ENCODE measurements at regions not wholly inside any gene's neighbourhood (a gene's known extent, or its start where the extent isn't known, plus 50 kb on each side); places are given as distances from the start of the nearest gene placed in this dataset.
"Not testable (repeated sequence)": the region's sequence is repeated elsewhere in the genome, so short reads cannot be mapped to it uniquely, and the experiment has no call there.

DNA sequence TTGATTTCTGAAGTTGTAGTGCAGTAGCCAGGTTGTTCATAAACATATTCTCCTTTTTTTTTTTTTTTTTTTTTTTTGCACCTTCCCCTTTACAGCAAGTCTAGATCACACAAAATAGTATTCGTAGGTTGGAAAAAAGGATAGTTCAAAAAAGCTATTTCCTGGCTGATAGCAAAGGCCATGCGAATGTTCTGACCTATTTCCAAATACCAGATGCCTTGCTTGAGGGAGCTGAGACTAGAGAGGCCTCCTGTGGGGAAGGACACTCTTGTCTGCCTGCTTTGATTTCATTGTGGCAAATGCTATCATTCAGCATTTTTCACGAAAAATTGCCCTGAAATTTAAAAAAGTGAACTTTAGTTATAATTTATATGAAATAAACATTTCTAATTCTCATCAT lies 111.4 kb downstream of the MAD2L1 start (continued):
- TF ChIP-seq, protein P1, sequence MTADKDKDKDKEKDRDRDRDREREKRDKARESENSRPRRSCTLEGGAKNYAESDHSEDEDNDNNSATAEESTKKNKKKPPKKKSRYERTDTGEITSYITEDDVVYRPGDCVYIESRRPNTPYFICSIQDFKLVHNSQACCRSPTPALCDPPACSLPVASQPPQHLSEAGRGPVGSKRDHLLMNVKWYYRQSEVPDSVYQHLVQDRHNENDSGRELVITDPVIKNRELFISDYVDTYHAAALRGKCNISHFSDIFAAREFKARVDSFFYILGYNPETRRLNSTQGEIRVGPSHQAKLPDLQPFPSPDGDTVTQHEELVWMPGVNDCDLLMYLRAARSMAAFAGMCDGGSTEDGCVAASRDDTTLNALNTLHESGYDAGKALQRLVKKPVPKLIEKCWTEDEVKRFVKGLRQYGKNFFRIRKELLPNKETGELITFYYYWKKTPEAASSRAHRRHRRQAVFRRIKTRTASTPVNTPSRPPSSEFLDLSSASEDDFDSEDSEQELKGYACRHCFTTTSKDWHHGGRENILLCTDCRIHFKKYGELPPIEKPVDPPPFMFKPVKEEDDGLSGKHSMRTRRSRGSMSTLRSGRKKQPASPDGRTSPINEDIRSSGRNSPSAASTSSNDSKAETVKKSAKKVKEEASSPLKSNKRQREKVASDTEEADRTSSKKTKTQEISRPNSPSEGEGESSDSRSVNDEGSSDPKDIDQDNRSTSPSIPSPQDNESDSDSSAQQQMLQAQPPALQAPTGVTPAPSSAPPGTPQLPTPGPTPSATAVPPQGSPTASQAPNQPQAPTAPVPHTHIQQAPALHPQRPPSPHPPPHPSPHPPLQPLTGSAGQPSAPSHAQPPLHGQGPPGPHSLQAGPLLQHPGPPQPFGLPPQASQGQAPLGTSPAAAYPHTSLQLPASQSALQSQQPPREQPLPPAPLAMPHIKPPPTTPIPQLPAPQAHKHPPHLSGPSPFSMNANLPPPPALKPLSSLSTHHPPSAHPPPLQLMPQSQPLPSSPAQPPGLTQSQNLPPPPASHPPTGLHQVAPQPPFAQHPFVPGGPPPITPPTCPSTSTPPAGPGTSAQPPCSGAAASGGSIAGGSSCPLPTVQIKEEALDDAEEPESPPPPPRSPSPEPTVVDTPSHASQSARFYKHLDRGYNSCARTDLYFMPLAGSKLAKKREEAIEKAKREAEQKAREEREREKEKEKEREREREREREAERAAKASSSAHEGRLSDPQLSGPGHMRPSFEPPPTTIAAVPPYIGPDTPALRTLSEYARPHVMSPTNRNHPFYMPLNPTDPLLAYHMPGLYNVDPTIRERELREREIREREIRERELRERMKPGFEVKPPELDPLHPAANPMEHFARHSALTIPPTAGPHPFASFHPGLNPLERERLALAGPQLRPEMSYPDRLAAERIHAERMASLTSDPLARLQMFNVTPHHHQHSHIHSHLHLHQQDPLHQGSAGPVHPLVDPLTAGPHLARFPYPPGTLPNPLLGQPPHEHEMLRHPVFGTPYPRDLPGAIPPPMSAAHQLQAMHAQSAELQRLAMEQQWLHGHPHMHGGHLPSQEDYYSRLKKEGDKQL (CRISPR knock-in tag; IDR thresholded peaks at IDR 0.05; ENCODE audit: borderline replicate concordance): no peak
- TF ChIP-seq ETV1 (tag; conservative IDR thresholded peaks at IDR 0.05; ENCODE audit: low read depth) (no peak), NRF1 (conservative IDR thresholded peaks at IDR 0.05 in 1 of 2, IDR thresholded peaks at IDR 0.05 in 1 of 2) (no peak)
- TF ChIP-seq, protein P2, sequence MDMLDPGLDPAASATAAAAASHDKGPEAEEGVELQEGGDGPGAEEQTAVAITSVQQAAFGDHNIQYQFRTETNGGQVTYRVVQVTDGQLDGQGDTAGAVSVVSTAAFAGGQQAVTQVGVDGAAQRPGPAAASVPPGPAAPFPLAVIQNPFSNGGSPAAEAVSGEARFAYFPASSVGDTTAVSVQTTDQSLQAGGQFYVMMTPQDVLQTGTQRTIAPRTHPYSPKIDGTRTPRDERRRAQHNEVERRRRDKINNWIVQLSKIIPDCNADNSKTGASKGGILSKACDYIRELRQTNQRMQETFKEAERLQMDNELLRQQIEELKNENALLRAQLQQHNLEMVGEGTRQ (CRISPR knock-in tag; IDR thresholded peaks at IDR 0.05): no peak

DNA sequence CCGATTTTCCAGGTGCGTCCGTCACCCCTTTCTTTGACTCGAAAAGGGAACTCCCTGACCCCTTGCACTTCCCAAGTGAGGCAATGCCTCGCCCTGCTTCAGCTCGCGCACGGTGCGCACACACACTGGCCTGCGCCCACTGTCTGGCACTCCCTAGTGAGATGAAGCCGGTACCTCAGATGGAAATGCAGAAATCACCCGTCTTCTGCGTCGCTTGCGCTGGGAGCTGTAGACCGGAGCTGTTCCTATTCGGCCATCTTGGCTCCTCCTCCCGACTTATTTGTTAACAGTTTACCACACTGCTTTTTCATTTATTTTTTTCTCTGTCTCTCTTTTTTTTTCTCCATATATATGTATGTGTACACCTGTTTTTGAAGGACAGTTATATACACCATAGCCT lies 112.2 kb downstream of the MAD2L1 start:
- BruUV-seq (replicated peaks); H3K4me2 ChIP-seq (ENCODE audit: insufficient read depth, low read length); H3K27ac ChIP-seq (ENCODE audit: extremely low read depth, low read depth, low read length); H3K79me2 ChIP-seq (ENCODE audit: control insufficient read depth, insufficient read depth, low read length); H3K36me3 ChIP-seq (ENCODE audit: control insufficient read depth, insufficient read depth, low read length); H3K9ac ChIP-seq (ENCODE audit: insufficient read depth in 1 of 2, low read depth in 2 of 2, low read length in 2 of 2); H3K9me3 ChIP-seq (replicated peaks; ENCODE audit: control insufficient read depth, insufficient read depth, low read depth, low read length); H3K27me3 ChIP-seq (ENCODE audit: control insufficient read depth in 2 of 2, insufficient read depth in 2 of 2, low read length in 2 of 2); H4K20me1 ChIP-seq (replicated peaks; ENCODE audit: control insufficient read depth, insufficient read depth, low read length); in situ Hi-C loops (cut with MboI); H3K4me1 ChIP-seq (replicated peaks in 1 of 2; ENCODE audit: control insufficient read depth in 2 of 2, insufficient read depth in 2 of 2, low read length in 2 of 2); POLR2A ChIA-PET; H3K4me3 ChIP-seq; CTCF ChIA-PET (ENCODE audit: low intra/inter-chr PET ratio); H3K9me1 ChIP-seq (ENCODE audit: control insufficient read depth, insufficient read depth, low read length); ATAC-seq; intact Hi-C loops (cut with micrococcal nuclease); FAIRE-seq: not testable (repeated sequence)
- 11% methylated on average over 11 of the region's 18 CpGs for WGBS (ENCODE audit: insufficient coverage, low coverage, missing lambda C conversion rate)
- TF ChIP-seq YY1 (IDR thresholded peaks at IDR 0.05; ENCODE audit: borderline replicate concordance in 1 of 3, control insufficient read depth in 1 of 3, extremely low read depth in 1 of 3, insufficient read depth in 3 of 3, insufficient read length in 1 of 3, insufficient replicate concordance in 2 of 3, low read depth in 1 of 3, low read length in 2 of 3) (peak in 1 of 3 experiments; percentile 37), HNRNPLL (IDR thresholded peaks at IDR 0.05; ENCODE audit: low read depth, low read length, poor library complexity, severe bottlenecking) (peak; percentile 62), NRF1 (conservative IDR thresholded peaks at IDR 0.05 in 1 of 2, IDR thresholded peaks at IDR 0.05 in 1 of 2) (peak in 1 of 2 experiments; percentile 21; a peak in 2 of 4 replicates)
- DNase-seq (ENCODE audit: extremely low read depth in 1 of 4, low spot score in 3 of 4): peak in 1 of 4 experiments; percentile 8
- peak overlapping the region; percentile 77 for H2AFZ ChIP-seq (ENCODE audit: low read depth, low read length)

Measured in K562 (cell line).